Spinal cord (tissue), 9 donors: ENCODE measurements at regions not wholly inside any gene's neighbourhood (a gene's known extent, or its start where the extent isn't known, plus 50 kb on each side); places are given as distances from the start of the nearest gene placed in this dataset.
A peak's percentile ranks its signal among the peaks of the same experiment; 100 is the strongest.

Experiments
- DNase-seq, 6 donors: peaks; one replicate each; pipeline versions ENCODE4 v3.0.0 to v3.0.0-alpha.2; 2013 to 2015; ENCODE audit warnings: low spot score in 6 of 6, low read depth in 4 of 6
- H3K27ac ChIP-seq: one replicate; pipeline ENCODE4 v1.5.1; 2013; ENCODE audit warnings: low read depth, low read length, control low read depth
- H3K27me3 ChIP-seq: one replicate; pipeline ENCODE4 v1.6.1; 2013; ENCODE audit warnings: low read length; ENCODE audit not compliant: control insufficient read depth, insufficient read depth
- H3K36me3 ChIP-seq: one replicate; pipeline ENCODE4 v1.6.1; 2013; ENCODE audit warnings: low read length; ENCODE audit not compliant: control insufficient read depth, insufficient read depth
- H3K4me1 ChIP-seq: one replicate; pipeline ENCODE4 v1.6.1; 2013; ENCODE audit warnings: low read length; ENCODE audit not compliant: control insufficient read depth, insufficient read depth
- H3K4me3 ChIP-seq: one replicate; pipeline ENCODE4 v1.5.1; 2013; ENCODE audit warnings: low read depth, low read length, control low read depth
- H3K9me3 ChIP-seq: one replicate; pipeline ENCODE4 v1.6.1; 2013; ENCODE audit warnings: low read length; ENCODE audit not compliant: control insufficient read depth, insufficient read depth
- WGBS: methylation state at CpG from one replicate; pipeline ENCODE4 v1.1.5; 2013; ENCODE audit warnings: missing lambda C conversion rate; ENCODE audit not compliant: insufficient coverage; 5-methylcytosine and 5-hydroxymethylcytosine counted together
- donor health status: healthy.

GRCh38 chr20:41870869-41871462 lies 252.8 kb upstream of the CHD6 start:
- H3K27me3 ChIP-seq, result no peaks in the 10 kb centered on the region
- no peaks in the 10 kb centered on the region for H3K9me3 ChIP-seq
- H3K36me3 ChIP-seq, result no peaks in the 10 kb centered on the region
- DNase-seq, result no peak
- 70% methylated on average over 2 of the region's 3 CpGs for WGBS
- no peaks in the 10 kb centered on the region for H3K4me1 ChIP-seq
- H3K4me3 ChIP-seq, result no peak overlapping the region
- H3K27ac ChIP-seq, result no peak overlapping the region

- no CpG with 5 or more reads among the region's 2 CpGs for WGBS
- no peaks in the 10 kb centered on the region for H3K4me1 ChIP-seq
- H3K4me3 ChIP-seq, result no peak overlapping the region
- H3K36me3 ChIP-seq, result no peaks in the 10 kb centered on the region
- no peaks in the 10 kb centered on the region for H3K27me3 ChIP-seq
- no peaks in the 10 kb centered on the region for H3K9me3 ChIP-seq
- H3K27ac ChIP-seq, result no peak overlapping the region
- DNase-seq, result no peak
Observed at GRCh38 chr20:41869261-41869660, 251.1 kb upstream of the CHD6 start.

GRCh38 chr20:41865938-41866337 lies 247.8 kb upstream of the CHD6 start:
- no peak for DNase-seq
- no CpG with 5 or more reads among the region's 3 CpGs for WGBS

GRCh38 chr20:41862476-41862875 lies 244.3 kb upstream of the CHD6 start:
- no peaks in the 10 kb centered on the region for H3K36me3 ChIP-seq
- H3K9me3 ChIP-seq, result no peaks in the 10 kb centered on the region
- no peaks in the 10 kb centered on the region for H3K4me1 ChIP-seq
- no peak for DNase-seq
- WGBS, result 92% methylated on average over 3 of the region's 4 CpGs
- no peaks in the 10 kb centered on the region for H3K27me3 ChIP-seq
- H3K27ac ChIP-seq, result no peak overlapping the region
- no peak overlapping the region for H3K4me3 ChIP-seq

More at GRCh38 chr20:41865938-41866337, 247.8 kb upstream of the CHD6 start:
- Histone ChIP-seq H3K27me3 (no peaks in the 10 kb centered on the region), H3K36me3 (no peaks in the 10 kb centered on the region), H3K4me3 (no peak overlapping the region), H3K4me1 (no peaks in the 10 kb centered on the region), H3K27ac (no peak overlapping the region), H3K9me3 (no peaks in the 10 kb centered on the region)

- no peaks in the 10 kb centered on the region for H3K27me3 ChIP-seq
- H3K36me3 ChIP-seq, result no peaks in the 10 kb centered on the region
- no peaks in the 10 kb centered on the region for H3K9me3 ChIP-seq
- no peak overlapping the region for H3K4me3 ChIP-seq
- peak in 2 of 6 donors; percentile 26 to 84 for DNase-seq
- no peaks in the 10 kb centered on the region for H3K4me1 ChIP-seq
- WGBS, result 36% methylated on average over 2 of the region's 6 CpGs
- no peak overlapping the region for H3K27ac ChIP-seq
Observed at GRCh38 chr20:41861772-41862422, 243.7 kb upstream of the CHD6 start.

GRCh38 chr20:41854765-41855164 lies 236.6 kb upstream of the CHD6 start:
- Histone ChIP-seq H3K27ac (no peak overlapping the region), H3K4me1 (no peaks in the 10 kb centered on the region), H3K9me3 (no peaks in the 10 kb centered on the region), H3K4me3 (no peak overlapping the region), H3K27me3 (no peaks in the 10 kb centered on the region), H3K36me3 (no peaks in the 10 kb centered on the region)
- DNase-seq, result no peak
- no CpG with 5 or more reads among the region's 3 CpGs for WGBS

GRCh38 chr20:41853806-41854205 lies 235.6 kb upstream of the CHD6 start:
- Histone ChIP-seq H3K27me3 (no peaks in the 10 kb centered on the region), H3K4me1 (no peaks in the 10 kb centered on the region), H3K36me3 (no peaks in the 10 kb centered on the region), H3K4me3 (no peak overlapping the region), H3K27ac (no peak overlapping the region), H3K9me3 (no peaks in the 10 kb centered on the region)
- peak in 1 of 6 donors; percentile 7 for DNase-seq
- WGBS, result no CpG with 5 or more reads among the region's 2 CpGs

- DNase-seq, result no peak
- H3K4me3 ChIP-seq, result no peak overlapping the region
- no CpG with 5 or more reads among the region's 3 CpGs for WGBS
- H3K4me1 ChIP-seq, result no peaks in the 10 kb centered on the region
- H3K36me3 ChIP-seq, result no peaks in the 10 kb centered on the region
- no peak overlapping the region for H3K27ac ChIP-seq
- no peaks in the 10 kb centered on the region for H3K27me3 ChIP-seq
- no peaks in the 10 kb centered on the region for H3K9me3 ChIP-seq
Observed at GRCh38 chr20:41848180-41848579, 230.0 kb upstream of the CHD6 start.

- 69% methylated on average over 3 of the region's 3 CpGs for WGBS
Observed at GRCh38 chr20:41837669-41838224, 219.6 kb upstream of the CHD6 start.

GRCh38 chr20:41833739-41834138 lies 215.6 kb upstream of the CHD6 start:
- DNase-seq, result no peak
- Histone ChIP-seq H3K27me3 (no peaks in the 10 kb centered on the region), H3K9me3 (no peaks in the 10 kb centered on the region), H3K27ac (no peak overlapping the region), H3K4me1 (no peaks in the 10 kb centered on the region), H3K36me3 (no peaks in the 10 kb centered on the region), H3K4me3 (no peak overlapping the region)
- WGBS, result no CpG with 5 or more reads among the region's 1 CpG

More at GRCh38 chr20:41837669-41838224, 219.6 kb upstream of the CHD6 start:
- Histone ChIP-seq H3K4me1 (no peaks in the 10 kb centered on the region), H3K27ac (no peak overlapping the region), H3K27me3 (no peaks in the 10 kb centered on the region), H3K4me3 (no peak overlapping the region), H3K36me3 (no peaks in the 10 kb centered on the region), H3K9me3 (no peaks in the 10 kb centered on the region)
- DNase-seq, result peak in 2 of 6 donors; percentile 2 to 76
